ENCODE measurements at regions not wholly inside any gene's neighbourhood (a gene's known extent, or its start where the extent isn't known, plus 50 kb on each side); places are given as distances from the start of the nearest gene placed in this dataset.

DNA sequence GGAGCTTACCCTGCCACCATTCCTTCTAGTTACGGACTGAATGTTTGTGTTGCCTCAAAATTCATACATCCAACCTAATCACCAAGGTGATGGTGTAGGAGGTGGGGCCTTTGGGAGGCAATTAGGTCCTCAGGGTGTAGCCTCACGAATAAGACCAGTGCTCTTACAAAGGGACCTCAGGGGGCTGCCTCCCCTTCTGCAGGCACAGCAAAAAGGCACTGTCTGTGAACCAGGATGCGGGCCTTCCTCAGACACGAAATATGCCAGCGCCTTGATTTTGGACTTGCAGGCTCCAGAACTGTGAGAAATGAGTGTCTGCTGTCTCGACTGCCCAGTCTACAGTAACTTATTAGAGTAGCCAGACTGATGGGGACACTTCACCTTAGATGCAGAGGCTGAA lies 150.4 kb upstream of the HDAC4 start (continued):
- TF ChIP-seq SRF (IDR thresholded peaks at IDR 0.05; ENCODE audit: low read depth in 2 of 2, low read length in 2 of 2) (no peak), NFYB (IDR thresholded peaks at IDR 0.05; ENCODE audit: insufficient read depth, low read depth, low read length) (no peak)
- TF ChIP-seq, protein P1, sequence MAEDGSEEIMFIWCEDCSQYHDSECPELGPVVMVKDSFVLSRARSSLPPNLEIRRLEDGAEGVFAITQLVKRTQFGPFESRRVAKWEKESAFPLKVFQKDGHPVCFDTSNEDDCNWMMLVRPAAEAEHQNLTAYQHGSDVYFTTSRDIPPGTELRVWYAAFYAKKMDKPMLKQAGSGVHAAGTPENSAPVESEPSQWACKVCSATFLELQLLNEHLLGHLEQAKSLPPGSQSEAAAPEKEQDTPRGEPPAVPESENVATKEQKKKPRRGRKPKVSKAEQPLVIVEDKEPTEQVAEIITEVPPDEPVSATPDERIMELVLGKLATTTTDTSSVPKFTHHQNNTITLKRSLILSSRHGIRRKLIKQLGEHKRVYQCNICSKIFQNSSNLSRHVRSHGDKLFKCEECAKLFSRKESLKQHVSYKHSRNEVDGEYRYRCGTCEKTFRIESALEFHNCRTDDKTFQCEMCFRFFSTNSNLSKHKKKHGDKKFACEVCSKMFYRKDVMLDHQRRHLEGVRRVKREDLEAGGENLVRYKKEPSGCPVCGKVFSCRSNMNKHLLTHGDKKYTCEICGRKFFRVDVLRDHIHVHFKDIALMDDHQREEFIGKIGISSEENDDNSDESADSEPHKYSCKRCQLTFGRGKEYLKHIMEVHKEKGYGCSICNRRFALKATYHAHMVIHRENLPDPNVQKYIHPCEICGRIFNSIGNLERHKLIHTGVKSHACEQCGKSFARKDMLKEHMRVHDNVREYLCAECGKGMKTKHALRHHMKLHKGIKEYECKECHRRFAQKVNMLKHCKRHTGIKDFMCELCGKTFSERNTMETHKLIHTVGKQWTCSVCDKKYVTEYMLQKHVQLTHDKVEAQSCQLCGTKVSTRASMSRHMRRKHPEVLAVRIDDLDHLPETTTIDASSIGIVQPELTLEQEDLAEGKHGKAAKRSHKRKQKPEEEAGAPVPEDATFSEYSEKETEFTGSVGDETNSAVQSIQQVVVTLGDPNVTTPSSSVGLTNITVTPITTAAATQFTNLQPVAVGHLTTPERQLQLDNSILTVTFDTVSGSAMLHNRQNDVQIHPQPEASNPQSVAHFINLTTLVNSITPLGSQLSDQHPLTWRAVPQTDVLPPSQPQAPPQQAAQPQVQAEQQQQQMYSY (CRISPR knock-in tag; IDR thresholded peaks at IDR 0.05) = no peak

DNA sequence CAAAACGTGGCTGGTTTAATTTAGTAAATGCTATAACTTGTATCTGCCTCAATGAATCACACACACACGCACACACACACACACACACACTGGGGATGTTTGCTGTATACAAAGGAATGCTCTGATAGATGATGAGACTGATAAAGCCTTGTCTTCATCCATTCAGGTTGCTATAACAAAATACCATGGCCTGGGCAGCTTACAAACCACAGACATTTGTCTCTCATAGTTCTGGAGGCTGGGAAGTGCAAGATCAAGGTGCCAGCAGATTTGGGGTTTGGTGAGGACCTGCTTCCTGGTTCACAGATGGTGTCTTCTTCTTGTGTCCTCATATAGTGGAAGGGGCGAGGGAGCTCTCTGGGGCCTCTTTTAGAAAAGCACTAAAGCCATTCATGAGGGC lies 149.5 kb upstream of the HDAC4 start:
- Histone ChIP-seq H3K4me1 (ENCODE audit: control insufficient read depth, insufficient read depth, low read length) (no peaks in the 10 kb centered on the region), H2AFZ (ENCODE audit: control insufficient read depth, low read depth, low read length) (no peak overlapping the region), H3K9ac (ENCODE audit: control insufficient read depth, insufficient read depth, low read length) (no peak overlapping the region), H3K4me3 (no peak overlapping the region), H3K27me3 (replicated peaks in 1 of 2; ENCODE audit: control insufficient read depth in 2 of 2, insufficient read depth in 2 of 2, low read length in 1 of 2) (no peaks in the 10 kb centered on the region; a peak in 3 of 4 replicates), H3K27ac (ENCODE audit: control insufficient read depth, insufficient read depth) (no peak overlapping the region), H3K9me3 (replicated peaks; ENCODE audit: control insufficient read depth, insufficient read depth, low read length) (no peaks in the 10 kb centered on the region), H3K36me3 (ENCODE audit: control insufficient read depth in 2 of 2, insufficient read depth in 2 of 2, low read length in 1 of 2) (no peaks in the 10 kb centered on the region), H3K4me2 (ENCODE audit: control insufficient read depth, insufficient read depth) (no peak overlapping the region), H3K79me2 (ENCODE audit: control insufficient read depth, insufficient read depth, low read length) (no peaks in the 10 kb centered on the region), H4K20me1 (ENCODE audit: control insufficient read depth, insufficient read depth) (no peaks in the 10 kb centered on the region)
- no TSS peak for BruUV-seq (replicated peaks)
- no peak for ATAC-seq
- no peak for TF ChIP-seq SREBF1 (IDR thresholded peaks at IDR 0.05; ENCODE audit: low read length)
- no peak for TF ChIP-seq ZNF217 (IDR thresholded peaks at IDR 0.05)
- no peak for TF ChIP-seq ZSCAN29 (IDR thresholded peaks at IDR 0.05)
- no peak for TF ChIP-seq MTA3 (IDR thresholded peaks at IDR 0.05; ENCODE audit: borderline replicate concordance, low read length)
- no peak for TF ChIP-seq CBX5 (IDR thresholded peaks at IDR 0.05; ENCODE audit: low read depth)
- TF ChIP-seq PAX5 (IDR thresholded peaks at IDR 0.05; ENCODE audit: borderline replicate concordance, low read depth, low read length) = no peak
- TF ChIP-seq, protein P2, sequence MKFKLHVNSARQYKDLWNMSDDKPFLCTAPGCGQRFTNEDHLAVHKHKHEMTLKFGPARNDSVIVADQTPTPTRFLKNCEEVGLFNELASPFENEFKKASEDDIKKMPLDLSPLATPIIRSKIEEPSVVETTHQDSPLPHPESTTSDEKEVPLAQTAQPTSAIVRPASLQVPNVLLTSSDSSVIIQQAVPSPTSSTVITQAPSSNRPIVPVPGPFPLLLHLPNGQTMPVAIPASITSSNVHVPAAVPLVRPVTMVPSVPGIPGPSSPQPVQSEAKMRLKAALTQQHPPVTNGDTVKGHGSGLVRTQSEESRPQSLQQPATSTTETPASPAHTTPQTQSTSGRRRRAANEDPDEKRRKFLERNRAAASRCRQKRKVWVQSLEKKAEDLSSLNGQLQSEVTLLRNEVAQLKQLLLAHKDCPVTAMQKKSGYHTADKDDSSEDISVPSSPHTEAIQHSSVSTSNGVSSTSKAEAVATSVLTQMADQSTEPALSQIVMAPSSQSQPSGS (IDR thresholded peaks at IDR 0.05; ENCODE audit: low read length) = no peak
- no peak for TF ChIP-seq RAD51 (IDR thresholded peaks at IDR 0.05)
- TF ChIP-seq SMC3 (IDR thresholded peaks at IDR 0.05; ENCODE audit: borderline replicate concordance, low read length) = no peak
- TF ChIP-seq SRF (IDR thresholded peaks at IDR 0.05; ENCODE audit: low read depth in 2 of 2, low read length in 2 of 2) = no peak
- RAD21 ChIA-PET (ENCODE audit: unreplicated experiment) = no interaction called here
- no peak for FAIRE-seq
- POLR2A ChIA-PET = no interaction called here
- DNase-seq (ENCODE audit: low read depth, low spot score) = no peak
- 15% methylated on average over 2 of the region's 3 CpGs for WGBS (ENCODE audit: insufficient coverage, insufficient replicate concordance, low lambda C conversion rate, missing lambda C conversion rate)
- intact Hi-C loops (cut with micrococcal nuclease; ENCODE audit: unreplicated experiment) = no loop called here
- in situ Hi-C loops (cut with MboI) = no loop called here
- SMC1A ChIA-PET (ENCODE audit: uncharacterized antibody, unreplicated experiment) = interaction anchor here (0.5 kb wide), 1 partner anchor 317 kb away, joined by 3 read pairs; no protein-coding TSS in a partner anchor
- CTCF ChIA-PET = no interaction called here

All from GM12878 (cell line).